Activated CD4-positive, alpha-beta T cell treated with anti-CD3 and anti-CD28 coated beads, Interleukin-2, amount 50 U/mL, for 1 hour (primary cell): ENCODE measurements at regions not wholly inside any gene's neighbourhood (a gene's known extent, or its start where the extent isn't known, plus 50 kb on each side); places are given as distances from the start of the nearest gene placed in this dataset.

Experiments
- DNase-seq: peaks from one replicate; pipeline ENCODE4 v3.0.0-alpha.2; 2020

DNA sequence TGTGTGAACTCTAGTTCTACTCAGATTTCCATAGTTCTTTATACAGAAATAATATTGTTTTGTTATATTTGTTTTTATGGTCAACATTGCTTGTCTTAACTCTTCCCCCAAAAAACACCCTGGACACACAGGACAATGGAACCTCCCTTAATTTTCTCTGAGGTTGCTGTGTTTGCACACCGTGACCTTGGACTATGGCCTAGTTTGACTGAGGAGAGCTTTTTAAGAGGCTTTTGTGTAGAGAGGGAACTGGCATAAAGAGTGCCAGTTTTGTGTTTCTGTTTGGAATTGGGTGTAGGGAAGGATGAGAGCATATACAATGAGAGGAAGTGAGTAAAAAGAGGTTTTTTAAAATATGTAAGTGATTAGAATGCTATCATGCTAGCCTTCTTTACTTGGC is 101.1 kb upstream of the MEF2C start:
- DNase-seq: no peak

DNA sequence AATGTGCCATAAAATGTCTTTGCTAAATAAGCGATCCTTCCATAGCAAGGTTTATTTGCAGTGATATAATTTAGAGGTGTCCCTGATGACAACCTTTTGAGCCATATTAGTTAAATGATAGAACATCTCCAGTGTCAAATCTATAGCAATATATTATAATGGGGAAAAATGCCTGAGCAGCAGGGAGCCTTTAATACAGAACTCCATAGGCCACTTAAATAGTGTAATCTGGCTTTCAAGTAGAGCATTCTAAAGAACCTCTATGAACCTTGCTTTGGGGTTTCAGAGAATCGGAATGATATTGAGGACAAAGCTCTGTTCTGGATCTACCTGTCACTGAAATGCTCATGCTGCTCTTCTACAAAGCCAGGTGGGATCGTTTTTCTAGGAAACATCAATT is 96.7 kb upstream of the MEF2C start:
- no peak for DNase-seq

DNA sequence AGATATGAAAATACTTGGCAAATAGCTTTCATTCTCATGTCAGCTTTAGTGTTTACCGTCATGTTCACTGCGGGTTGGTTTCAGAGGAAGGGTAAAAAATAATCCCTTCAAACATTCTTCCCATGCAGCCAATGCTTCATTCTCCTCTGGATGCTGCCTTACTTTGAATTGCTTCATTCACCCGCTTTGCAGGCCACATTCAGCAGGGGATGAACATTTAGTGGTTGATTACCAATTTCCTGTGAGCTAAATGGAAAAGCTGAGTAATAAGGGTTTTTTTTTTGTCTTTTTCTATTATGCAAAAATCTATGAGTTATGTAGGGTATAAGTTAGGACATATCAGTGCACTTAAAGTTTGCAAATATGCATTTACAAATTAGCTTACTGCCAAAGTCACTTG is 96.3 kb upstream of the MEF2C start:
- no peak for DNase-seq

DNA sequence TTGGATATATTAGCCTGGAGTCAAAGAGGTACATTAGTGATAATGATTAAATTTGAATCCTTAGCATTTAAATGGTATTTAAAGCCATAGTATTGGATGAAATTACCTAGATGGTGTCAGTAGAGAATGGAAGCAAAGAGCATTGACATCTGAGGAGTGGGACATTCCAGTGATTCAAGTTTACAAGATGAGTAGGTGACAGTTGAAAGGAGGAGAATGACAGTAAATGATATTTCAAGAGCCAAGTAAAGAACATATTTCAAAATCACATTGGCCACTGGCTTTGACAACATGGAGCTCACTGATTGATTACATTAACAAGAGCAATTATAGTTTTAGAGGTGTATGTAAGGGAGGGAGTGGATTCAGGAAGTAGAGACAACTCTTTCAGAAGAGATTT is 93.9 kb upstream of the MEF2C start:
- DNase-seq: no peak

DNA sequence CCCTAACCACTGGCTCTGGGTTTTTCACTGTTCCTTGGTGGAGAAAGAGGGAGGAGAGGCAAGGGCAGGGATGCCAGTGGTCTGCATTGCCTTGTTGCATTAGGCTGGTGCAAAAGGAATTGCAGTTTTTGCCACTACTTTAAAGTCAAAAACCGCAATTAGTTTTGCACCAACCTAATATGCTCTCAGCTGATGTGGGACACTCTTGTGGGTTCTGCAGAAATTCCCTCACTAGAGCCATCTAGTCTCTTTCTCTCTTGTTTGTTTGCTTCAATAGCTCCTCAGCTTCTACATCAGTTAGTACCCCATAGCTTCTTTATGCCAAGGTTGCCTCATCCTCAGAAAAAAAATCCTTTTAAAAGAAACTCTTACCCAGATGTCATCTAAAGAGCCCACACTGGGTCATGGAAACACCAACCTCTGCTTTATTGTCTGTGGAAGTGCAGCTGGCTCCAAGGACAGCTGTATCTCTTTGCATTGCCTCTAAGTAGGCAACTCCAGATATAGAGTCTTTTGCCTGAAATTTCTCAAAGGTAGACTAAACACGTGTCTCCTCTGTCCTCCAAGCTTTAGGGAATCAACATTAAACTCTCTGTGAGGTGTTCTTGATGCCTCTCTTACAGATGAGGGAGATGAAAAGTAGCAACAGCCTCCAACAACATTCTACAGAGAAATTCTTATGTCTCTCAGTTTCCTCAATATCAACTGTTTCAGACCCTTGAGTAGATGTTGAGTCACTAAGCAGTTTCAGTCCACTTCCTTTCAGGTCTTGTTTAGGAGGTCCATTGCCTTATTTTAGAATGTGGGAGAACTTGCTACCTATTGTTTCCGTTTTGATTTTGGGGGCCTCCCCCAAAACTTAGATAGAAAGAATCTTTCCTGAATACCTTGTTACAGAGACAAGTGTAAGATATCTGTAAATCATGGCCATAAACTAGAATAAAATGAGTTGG is 84.9 kb upstream of the MEF2C start:
- no peak for DNase-seq

DNA sequence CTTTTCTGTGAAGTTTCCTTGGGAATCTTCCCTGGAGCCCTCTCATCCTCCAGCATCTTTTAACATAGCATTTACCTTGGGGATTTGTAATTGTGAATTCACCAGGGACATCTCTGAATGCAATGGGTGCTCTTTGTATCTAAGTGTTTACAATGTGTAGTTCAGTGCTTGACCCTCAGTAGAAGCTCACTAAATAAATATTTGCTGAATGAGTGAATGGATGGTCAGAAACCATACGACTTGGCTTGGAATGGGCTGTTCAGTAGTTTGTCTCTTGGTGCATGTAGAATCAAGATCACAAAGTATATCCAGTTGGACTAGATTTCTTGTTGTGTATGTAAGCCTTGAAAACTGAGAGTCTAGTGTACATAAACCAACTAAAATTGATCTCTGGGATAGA is 81.8 kb upstream of the MEF2C start:
- DNase-seq: no peak

DNA sequence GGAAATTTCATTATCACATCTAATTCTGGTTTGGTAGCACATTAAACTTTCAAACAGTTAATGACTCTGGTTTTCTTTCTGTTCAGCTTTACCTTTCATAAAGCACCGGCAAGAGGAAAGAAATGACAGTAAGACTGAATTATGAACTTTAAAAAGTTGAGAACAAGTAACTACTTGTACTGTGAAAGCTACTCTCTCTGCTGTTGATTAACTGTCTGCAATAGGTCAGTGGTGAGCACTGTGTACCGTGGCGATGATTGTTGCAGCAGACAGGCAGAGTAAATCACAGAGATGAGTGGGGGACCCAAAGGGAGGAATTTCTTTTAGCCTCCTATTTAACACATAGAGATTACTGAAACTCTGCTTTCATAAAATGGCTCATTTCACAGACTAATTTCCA is 74.0 kb upstream of the MEF2C start:
- DNase-seq: no peak

DNA sequence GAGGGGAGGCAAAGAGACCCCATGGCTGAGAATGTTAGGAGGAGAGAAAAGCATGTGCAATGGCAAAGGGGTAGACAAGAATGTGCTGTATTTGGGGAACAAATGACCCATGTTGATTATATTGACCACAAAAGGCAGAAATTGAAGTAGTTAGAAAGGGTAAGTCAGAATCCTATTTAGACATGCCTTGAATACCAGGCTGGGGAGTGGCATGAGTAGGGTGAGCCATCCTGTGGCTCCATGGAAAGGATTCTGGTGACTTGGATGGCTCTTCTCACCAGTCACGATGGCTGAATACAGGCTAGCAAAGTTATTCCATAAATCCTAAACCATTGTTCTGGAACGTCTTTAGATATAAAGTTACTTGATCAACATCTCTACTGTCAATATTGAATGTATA is 73.4 kb upstream of the MEF2C start:
- no peak for DNase-seq

DNA sequence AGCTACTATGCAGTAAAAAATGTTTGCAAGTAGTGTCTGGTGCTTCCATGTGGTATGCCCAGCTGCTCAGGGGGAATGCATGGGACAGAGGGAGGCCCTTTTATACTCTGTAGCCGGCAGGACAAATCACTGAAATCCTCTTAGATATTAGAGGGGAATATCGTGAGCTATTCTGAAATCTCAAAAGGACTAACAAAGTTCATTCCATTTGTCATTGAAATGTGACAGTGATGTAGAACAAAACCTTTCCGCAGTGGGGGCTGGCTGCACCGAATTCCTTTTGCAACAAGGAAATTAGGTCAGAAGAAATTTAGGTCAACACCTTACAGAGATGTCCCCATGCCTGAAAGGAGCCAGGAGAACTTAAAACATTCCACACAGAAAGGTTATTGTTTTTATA is 72.4 kb upstream of the MEF2C start:
- no peak for DNase-seq

DNA sequence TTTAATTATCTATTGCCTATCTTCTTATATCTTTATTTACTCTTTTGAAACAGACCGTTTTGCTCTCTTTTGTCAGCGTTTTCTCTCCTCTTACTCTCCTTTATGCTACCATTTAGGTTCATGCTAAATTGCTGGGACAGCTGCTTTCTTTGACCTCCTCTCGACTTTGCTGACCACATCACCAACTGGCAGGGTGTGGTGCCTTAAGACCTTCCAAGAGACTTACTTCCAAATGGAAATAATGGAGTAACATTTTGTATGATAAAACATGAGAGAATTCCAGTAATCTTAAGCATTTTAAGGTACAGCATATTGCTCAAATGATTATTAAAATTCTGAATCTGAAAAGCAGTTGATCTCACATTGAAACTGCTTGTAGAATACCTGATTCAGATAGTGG is 71.5 kb upstream of the MEF2C start:
- no peak for DNase-seq

DNA sequence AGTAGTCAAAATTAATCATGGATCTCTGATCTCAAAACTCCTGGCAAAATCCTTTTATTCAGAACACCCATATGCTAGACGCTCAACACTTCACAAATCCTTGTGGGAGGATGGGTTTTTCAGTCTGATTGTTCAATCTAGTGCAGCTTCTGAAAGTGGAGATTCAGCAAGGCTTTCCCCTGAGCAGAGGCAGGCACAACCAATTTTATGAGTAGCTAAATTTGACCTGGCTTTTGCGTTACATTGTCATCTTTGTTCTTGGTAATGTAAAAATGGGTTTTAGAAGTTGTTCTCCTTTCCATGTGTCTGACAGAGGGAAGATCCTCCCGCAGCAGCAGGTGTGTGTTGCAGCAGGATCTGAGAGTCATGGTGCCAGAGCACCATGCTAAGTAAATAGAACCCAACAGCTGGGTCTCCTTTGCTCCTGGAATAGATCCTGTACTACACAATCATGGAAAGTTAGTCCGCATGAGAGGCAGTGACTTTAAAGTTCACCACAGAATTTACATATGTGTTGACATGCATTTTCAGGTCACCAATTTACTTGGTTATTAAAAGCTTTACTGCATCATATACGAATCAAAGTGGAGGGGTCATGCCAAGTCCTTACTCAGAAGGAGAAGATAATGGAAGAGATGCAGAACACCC is 70.1 kb upstream of the MEF2C start:
- DNase-seq: no peak

DNA sequence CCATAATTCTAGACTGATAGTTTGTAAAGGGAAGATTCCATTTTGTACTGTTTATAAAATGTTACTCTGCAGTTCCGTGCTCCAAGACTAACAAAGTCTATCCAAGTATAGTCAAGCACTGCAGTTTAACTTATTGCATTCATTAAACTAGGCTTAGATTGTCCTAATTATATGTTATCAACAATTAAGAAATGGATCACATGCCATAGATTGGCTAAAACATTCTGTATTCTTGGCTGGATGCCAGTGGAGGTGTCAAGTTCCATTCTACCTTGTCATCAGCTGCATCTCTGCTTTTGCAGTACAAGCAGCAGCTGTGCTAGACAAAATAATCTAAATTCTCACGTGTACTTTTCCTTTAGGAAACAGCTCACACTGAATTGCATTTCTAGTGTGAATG is 69.4 kb upstream of the MEF2C start:
- DNase-seq: no peak

DNA sequence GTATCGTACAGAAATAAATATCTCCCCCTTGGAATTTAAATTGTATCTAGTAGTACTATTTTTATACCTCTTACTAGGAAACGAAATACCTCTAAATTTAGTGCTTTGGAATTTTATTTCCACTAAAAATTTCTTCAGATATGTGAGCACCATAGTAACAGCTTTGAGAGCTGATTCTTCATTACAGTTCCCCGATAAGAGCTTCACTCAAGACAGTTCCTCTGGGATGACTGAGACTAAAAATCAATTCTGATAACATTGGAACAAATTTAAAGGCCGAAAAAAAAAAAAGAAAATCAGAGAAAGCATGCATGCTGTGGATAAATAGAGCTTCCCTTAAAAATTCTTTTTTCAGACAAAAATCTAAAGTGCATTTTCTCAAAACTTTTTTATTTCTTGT is 68.5 kb upstream of the MEF2C start:
- no peak for DNase-seq

DNA sequence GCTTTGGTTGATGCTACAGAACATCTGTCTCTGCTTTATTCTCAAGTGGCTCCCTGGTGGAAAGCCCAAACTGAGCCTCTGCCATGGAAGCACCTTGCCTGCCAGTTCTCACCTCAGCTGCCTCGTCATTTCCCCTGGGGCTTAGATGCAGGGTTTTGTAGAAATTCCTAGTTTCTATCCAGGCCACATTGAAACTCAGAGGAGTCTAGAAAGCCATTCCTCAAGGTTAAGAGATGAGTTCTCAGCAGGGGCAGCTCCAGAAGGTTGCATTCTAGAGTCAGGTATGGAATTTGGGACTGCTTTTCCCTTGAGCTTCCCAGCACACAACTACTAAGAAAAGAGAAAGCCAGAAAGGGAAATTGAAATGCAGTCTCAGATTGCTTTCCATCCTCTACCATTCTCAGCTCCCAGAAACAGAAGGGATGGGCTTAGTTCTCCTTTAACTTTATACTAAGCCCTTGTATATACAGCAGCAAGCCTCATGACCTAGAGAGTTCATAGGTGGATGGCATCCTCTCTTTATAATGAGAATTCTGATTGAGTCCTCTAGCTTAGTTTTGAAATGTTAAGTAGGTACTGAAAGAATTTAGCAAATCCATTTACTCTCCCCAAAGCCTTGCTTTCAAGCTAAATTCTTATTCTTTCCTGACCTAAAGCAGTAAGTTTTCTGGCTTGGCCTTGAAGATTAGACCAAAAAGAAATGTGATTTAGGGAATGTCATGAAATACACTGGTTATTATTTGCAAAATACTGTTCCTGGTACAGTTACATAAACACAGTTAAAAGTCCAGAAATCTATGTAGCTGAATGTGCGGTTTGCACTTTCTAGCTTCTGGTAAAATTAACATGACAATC is 66.0 kb upstream of the MEF2C start:
- DNase-seq: no peak

DNA sequence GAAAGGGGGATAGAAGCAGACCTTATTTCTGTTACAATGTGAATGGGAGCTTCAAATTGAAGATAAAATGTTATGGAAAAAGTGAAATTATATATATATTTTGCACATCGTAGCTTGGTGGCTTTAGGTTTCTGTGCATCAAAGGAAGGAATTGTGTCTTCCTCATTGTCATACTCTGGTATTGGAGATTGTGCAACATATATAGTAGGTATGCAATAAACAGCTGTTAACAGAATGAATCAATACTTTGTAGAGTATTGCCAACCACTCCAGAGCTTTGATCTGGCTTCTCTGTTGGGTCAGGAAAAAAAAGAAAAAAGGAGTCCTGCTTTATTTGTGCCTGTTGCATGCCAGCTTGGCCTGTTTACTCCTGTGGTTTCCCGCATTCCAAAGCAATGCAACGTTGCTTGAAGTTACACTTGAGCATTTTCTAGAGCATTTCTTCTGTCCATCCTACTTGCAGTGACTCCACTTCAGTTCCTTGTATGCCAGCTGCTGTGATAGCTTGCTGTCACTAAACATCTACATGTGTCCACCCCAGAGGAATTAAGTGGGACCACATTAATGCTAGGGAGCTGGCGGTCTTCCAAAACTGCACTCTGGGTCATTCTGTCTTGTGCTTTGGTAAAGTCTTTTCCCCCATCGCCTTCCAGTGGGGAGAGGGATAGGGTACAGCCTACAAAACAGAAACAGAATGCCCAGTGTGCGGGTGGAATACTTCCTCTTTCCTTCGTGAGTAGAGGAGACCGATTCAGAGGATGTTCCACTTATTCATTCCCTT is 62.0 kb upstream of the MEF2C start:
- no peak for DNase-seq

DNA sequence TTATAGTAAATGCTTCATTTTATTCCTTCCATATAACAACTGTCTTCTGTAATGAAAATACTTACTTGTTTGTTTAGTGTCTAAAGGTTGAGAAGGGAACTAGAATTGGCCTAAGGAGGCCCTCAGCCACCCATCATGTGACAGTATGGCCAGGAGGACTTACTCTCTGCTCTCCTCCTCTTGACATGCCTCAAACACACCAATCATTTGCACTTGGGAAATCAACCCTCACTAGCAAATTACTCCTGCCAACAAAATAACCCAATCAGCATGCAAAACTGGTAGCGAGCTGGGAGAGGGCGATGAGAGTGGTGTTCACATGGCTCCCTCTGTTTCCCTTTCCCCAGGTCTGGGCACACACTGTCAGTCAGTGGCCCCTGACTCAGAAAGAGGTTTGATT is 58.6 kb upstream of the MEF2C start:
- DNase-seq: no peak

DNA sequence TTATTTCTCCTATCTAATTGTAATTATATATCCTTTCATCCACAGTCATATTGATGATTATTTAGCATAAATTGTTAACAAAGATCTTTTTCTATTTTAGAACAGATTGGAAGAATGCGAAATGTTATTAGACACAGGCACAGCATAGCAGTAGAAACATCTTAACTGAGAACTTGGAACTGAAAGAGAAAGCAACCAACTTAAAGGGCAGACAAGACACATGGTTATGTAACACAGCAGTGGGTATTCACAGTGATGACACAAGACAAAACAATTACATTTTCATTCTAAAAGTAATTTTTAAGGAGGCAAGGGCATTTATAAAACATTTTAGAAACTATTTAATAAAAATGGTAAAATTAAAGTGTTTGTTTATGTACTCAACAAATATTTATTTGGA is 57.7 kb upstream of the MEF2C start:
- DNase-seq: no peak

DNA sequence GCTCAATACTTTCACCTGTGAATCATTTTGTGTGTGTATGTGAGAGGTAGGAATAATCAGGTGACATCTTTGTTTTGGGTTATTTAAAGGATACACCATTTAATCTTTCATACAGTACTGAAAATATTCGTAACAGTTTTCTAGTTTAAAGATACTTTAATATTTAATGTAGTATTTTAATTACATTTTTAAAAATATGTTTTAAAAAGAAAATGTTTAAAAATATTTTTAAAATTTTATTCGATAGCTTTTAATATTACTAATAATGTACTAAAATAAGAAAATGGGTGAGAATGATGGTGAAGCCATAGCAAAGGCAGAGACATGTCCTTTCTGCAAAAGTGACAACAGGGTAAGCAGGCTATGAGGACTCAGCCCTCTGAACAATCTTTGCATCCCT is 56.3 kb upstream of the MEF2C start:
- DNase-seq: no peak

DNA sequence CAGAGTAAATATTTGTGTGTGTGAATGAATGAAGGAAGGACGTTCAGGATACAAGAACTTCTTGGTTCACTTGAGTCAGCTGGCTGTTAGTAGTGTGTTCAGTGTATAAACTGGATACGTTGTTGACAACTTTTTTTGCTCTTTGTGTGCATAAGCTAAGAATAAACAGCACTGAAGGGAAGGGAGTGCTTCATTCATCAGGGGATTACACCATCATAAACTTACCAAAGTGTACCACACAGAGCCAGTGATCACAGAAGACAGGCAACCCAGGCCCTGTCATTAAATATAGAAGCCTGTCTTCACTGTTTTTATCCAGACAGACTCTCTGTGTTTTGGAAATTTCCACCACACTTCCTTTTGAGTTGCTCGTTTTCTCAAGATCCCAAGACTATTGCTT is 55.5 kb upstream of the MEF2C start:
- no peak for DNase-seq

DNA sequence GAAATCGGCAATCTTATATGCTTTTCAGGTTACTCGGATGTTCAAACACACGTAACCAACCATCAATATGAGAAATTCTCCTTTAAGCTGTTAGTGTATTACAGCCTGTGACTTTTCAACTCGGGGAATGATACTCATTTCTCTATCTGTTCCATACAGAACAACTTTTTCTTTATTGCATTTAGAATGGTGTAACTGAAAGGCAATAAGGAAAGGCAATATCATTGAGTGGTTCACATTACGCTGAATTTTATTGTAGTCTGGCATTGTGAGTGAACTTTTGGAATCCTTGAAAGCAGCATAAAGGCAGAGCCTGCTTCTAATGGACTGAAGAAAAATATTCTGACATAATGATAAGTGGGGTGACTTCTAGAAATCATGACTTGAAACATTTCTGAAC is 54.4 kb upstream of the MEF2C start:
- DNase-seq: no peak

DNA sequence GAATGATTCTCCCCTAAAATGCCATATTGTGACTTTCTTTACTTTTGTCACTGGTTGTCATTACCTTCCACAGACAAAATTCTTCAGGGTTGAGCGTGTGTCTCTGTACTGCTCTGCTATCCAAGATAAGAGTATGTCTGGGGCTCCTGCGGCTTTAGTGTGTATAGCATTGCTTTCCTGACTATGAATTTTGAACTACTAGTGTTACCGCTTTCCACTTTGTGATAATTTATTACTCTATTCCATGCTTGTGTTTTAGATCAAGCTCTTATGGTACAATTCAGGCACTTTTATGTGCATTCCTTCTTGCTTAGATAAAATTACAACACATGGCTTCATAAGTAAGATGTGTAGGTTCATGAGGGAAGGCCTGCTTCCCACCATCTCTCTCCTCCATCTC is 51.5 kb upstream of the MEF2C start:
- no peak for DNase-seq
